GM19240 (cell line): ENCODE measurements at regions not wholly inside any gene's neighbourhood (a gene's known extent, or its start where the extent isn't known, plus 50 kb on each side); places are given as distances from the start of the nearest gene placed in this dataset.

Experiments
- DNase-seq: peaks from one replicate; pipeline ENCODE4 v3.0.0; 2011; ENCODE audit warnings: low spot score; ENCODE audit not compliant: insufficient read length

DNA sequence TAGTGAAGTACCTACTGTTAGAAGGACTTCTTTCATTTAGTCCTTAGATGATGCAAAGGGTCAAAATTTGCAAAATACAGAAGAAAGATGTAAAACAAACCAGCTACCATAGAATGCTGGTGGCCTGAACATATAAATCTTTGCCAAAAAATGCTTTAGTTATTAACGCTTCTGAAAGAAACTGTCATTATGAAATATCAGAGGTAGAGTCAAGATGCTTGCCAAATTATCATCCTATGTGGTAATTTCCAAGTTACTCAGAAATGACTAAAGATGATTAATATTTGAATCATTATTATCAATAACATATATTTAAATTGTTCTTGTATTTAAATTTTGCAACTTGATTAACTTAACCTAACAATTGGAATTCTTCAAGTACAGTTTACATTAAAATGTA, 588.4 kb upstream of the FAM241A start:
- no peak for DNase-seq

DNA sequence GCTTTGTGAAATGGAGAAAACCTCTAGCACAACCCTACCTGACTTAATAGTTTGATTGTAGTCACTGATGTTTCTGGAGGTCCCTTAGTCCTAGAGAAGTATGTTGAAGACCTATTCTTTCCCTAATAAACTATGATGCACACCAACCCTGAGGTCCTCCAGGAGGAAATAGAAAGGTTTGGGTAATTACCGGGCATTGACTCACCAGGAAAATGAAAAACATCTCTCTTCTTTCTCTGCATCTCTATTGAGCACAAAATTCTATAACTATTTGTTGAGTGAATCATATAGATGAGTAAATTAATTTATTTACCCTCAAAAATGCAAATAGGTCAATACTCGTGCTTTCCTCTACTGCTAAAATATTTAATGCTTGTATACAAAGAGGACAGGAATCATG, 582.4 kb upstream of the FAM241A start:
- no peak for DNase-seq

DNA sequence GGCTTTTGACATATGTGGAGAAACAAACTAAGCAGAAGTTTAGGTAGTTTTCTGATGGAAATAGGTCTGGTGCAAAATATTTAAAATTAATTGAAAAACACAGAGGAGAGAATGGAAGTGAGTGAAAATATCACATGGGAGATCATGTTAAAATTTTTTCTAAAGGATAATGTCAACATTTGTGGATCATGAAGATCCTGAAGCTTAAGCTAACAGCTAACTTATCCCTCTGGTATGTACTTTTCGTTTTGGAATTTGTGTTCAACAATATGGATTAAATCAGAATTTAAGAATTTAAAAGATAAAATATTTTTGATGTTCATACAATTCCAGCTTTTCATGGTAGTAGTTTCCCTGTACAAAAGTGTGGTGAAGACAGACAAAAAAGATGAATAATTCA, 572.8 kb upstream of the FAM241A start:
- DNase-seq, result no peak

DNA sequence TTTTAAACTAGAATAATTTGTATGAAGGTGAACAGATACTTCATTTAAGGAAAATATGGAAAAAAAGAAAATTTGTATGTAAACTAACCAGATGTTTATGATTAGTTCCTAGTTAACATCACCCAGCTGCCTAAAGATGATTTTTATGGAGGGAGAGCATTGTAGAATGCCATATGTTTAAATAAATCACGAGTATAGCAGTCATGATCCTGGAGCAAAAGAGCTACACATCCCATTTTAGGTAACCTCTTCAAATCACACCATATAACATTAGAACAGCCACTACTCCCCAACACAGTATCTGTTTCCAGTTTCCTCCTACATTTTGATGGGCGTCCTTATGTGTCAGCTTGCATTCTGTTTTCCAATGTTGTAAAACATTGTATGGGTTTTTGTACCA, 571.9 kb upstream of the FAM241A start:
- no peak for DNase-seq

DNA sequence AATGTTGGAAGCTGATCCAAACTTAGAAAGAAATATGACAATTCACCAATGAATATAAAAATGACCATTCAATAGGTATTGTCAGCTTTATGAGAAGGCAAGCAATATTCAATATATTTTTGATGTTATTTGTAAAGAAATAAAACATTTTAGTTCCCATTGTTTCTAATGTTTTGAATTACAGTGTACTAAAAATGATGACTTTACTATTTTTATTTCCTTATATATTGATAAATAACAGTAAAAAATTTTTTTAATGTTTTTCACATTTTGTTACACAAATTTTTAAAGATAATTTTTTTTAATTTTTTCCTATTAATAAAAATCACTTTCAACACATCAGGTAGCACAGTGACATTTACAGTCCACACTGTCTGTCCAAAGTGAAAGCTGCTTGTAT, 565.5 kb upstream of the FAM241A start:
- DNase-seq, result no peak

DNA sequence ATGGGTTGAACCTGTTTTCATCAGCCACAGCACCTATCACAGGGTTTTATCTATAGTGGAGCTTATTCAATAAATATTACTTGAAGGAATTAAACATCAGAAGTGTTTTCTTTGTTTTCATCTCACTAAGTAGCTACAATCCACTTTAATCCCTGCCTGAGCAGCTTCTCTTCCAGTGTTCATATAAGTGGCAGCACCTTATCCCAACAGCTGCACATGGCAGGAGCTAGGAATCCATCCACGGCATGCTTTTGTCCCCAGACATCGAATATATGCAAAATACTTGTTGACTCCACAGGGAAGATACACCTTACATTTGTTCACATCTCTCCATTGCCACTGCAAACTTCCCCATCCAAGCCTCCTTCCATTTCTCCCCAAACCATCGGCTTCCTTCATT, 549.8 kb upstream of the FAM241A start:
- no peak for DNase-seq

DNA sequence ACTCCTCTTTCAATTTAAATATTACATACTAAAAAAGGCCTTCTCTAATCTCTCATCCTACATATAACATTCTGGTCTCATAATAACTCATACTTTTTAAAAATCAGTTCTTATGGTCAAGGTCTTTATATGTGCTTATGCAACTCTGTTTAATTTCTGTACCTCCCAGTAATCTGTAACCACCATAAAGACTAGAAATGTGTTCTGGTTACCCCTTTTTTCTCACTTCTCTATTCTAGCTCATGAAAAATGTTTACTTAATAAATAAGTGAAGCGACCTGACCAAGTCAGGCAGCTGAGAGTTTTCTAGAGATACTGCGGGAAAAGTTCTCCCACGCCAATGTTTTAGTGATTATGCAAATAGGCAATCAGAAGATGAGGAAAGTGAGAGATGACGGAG, 548.8 kb upstream of the FAM241A start:
- DNase-seq, result no peak

DNA sequence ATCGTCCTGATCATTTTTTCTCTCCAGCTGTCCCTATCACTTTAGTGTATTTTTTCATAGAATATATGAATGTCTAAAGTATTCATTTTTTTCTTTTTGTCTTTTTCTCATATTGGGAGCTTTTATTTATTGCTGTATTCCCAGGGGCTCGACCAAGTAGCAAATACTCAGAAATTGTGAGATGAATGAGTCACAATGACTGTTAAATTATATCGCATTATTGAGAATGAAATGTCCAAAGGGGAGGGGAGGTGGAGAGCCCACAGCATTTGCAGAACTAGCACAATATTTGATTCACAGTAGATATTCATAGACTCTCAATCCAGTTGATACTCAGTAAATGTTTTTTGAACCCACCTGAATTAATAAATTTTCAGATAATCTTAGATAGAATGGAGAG, 543.6 kb upstream of the FAM241A start:
- no peak for DNase-seq

DNA sequence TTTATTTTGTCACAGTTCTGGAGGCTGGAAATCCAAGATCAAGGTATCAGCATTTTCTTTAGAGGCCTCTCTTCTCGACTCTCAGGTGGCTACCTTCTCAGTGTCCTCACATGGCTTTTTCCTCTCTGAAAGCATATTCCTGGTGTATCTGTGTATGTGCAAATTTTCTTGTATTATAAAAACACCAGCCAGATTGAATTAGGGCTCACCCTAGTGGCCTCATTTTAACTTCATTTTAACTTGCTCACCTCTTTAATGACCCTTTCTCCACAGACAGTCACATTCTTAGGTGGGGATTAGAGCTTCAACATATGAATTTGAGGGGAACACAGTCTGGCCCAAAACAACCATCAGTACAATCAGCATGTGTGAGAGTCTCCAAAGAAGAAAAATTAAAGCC, 542.4 kb upstream of the FAM241A start:
- no peak for DNase-seq

DNA sequence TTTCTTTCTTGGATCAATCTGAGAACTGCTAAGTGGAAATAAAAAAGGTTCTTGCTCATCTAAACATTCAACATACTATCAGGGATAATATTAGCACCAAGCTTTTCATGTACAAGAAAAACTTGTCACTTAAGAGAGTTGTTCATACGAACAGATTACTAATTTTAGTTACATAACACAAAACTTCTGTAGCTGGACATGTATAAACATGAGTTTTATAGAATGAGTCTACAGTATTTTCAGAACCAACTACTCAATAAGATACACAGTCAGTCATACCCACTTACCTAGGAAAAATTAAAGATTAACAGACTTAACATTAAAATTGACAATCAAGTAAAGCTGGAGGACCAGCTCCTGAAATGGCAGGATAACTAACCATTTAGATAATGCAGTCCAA, 540.1 kb upstream of the FAM241A start:
- no peak for DNase-seq

DNA sequence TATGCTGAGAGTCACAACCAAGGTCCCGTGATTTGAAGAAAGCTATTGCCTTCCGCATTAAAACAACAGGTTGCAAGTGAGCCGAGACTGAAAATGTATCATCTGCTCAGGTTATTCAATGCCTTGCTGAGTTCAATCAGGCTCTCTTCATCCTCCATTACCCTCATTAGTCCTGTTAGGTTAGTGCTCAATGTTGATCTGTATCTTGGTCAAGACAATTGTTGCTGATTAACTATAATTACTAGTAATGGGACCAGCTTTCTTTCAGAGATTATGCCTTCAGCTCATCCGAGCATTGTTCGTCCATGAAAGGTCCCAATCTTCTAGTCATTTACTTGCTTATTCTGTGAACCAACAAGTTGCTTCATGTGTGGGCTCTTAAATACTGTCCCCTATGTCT, 534.6 kb upstream of the FAM241A start:
- no peak for DNase-seq

DNA sequence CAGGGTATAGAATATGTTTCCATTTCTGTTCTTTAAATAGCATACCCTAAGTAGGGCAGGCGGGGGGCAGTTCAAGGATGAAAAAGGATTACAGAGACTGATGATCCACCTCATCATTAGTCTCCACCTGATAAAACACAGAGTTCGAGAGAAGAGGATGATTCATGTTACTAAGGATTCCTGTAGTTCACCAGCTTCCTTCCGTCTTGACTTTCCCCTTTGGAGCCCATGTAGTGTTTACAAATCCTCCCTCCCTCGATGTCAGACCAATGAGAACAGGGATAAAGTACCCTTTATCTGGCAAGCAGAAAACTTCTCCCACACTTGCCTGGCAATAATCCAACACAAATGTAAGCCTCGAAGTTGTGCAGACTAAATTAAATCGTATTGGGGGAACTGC, 526.3 kb upstream of the FAM241A start:
- DNase-seq, result no peak

DNA sequence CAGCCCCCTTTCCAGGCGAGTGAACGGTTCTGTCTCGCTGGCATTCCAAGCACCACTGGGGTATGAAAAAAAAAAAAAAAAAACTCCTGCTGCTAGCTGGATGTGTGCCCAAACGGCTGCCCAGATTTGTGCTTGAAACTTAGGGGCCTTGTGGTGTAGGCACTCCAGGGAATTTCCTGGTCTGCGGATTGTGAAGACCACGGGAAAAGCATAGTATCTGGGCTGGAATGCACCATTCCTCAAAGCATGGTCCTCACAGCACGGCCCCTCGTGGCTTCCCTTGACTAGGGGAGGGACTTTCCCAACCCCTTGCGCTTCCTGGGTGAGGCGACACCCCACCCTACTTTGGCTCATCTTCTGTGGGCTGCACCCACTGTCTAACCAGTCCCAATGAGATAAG, 516.8 kb upstream of the FAM241A start:
- no peak for DNase-seq

DNA sequence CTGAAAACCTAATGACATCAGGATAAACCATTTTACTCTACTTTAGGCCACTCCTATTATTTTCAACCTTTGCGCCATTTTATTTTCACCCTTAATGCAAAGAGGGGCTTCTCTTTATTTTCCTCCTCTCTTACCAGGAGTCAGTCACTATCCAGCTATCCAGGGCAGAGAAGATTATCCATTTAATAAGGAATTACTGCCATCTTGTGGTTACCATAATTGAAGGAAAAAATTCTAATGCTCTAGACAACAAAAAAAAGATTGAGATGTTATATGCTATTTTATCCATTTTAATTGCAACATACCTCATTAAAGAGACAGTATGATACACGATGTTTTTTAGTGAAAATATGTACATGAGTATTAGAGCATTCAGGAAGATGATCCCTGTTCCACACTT, 514.5 kb upstream of the FAM241A start:
- no peak for DNase-seq

DNA sequence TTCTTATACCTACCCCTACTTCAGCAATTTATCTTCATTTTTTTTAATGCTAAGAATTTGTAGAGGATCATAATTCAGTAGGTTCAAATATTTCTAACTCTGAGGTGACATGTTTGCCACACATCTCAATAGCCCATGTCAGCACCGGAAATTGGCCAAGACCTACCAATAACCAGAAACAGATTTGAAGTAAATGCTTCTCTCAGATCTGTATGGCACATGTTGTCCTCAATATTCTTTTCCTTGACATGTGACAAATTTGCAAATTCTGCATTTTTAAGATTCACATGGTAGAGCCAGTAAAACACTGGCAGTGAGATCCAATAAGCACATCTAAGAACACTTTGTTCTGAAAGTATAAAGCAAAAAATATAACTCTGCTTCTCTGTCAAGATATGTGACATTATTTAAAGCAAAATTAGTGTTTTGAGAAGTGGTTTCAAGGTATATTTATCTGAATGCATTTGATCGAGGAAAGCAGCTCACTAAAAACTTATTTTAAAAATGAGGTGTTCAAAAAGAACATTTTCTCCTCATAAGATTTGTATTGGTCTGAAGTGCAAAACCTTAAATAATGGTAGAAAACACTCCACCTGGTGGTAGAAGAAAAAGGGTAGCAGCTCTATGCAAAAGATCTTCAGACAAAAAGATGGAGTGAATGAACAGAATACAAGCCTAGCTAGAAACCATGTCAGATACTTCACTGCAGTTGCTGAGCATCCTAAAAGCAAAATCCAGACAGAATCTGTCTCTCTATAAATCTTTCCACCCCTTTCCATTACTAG, 513.8 kb upstream of the FAM241A start:
- DNase-seq, result no peak

DNA sequence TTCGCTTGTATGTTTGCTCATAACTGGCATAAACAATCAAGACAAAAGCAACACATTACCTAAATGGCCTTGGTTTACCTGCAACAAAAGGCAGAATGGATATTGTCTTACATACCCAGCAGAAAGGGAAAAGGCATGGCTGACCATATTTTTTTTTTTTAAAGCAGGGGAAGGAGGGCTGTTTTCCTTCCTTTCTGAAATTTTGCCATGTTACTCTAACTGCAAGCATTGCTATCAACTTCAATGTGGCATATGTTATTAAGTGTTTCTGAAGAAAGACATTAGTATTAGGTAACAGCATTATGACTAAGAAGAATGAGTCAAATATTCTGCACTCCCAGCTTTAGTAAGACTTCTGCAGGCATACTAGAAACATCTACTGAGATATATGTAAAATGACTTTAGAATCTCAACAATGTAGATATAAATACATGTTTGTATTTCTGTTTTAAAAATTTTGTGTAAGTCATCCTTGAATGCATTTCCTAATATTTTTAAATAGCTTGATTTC, 512.6 kb upstream of the FAM241A start:
- no peak for DNase-seq

DNA sequence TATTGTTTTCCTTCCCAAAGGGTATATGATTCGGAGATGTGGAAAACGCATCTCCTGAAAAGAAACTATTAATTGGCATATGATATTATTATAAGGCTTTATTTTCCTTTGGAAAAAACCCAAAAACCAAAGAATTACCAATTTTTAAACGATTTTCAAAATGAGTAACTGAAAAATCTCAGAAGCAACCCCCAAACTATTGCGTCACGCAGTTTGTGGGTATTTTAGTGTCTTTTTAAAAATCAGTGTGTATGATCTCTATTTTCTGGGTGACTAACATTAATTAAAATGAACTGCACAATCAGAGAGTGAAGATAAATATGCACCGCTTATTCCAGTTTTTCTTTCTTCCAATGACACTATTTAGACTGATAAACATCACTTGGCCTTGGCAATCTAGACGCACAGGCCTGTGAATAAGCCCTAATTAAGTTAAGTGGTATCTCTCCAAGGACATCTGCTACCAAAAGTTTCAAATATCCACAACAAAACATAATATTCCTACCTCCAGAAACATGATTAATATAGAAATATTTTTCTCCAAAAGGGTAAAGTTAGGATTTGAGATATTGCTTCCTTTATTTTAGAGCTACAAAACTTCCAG, 511.5 kb upstream of the FAM241A start:
- no peak for DNase-seq

DNA sequence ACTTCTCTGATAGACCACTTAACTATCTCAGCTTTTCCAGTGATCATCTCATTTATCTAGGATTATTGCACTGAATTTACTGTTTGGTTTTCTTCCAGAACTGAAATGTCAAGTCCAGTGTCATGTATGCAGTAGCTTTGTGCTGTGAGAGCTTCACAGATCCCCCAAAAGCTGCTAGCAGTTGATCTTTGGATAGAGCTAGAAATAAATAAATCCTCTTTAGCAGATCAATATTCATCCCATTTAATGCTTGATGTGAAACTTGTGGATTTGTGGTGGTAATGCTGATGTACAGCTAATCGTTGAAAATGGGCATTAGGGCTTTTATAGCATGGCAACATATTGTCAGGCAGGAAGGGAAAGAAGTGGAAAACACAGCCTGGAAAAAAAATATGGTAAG, 509.6 kb upstream of the FAM241A start:
- DNase-seq, result no peak

DNA sequence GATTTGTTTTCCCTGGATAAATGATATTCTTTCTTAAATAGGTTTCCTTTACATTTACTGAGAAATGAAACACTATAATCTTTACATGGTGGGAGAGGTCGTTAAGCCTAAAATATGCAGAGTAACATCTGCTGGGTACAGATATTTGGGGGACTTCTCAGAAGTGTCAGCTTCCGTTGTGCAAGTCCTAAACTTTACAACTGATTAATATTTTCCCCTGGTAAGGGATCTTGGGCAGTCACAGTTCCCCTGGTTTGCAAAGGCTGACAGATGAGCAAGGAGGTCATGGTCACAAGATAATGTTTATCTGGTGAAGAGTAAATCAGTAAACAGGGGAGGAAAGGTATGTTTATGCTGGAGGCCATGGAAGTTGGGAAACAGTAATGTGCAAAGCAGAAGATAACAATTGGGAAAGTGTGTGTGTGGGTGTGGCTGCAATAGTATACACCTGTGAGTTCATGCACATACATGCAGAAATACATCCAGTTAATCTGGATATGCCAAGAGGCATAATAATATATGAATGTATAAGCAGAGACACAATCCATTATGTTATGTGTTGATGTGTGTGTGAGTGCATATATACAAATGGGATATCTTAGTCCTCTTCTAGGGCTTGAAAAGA, 508.2 kb upstream of the FAM241A start:
- no peak for DNase-seq

DNA sequence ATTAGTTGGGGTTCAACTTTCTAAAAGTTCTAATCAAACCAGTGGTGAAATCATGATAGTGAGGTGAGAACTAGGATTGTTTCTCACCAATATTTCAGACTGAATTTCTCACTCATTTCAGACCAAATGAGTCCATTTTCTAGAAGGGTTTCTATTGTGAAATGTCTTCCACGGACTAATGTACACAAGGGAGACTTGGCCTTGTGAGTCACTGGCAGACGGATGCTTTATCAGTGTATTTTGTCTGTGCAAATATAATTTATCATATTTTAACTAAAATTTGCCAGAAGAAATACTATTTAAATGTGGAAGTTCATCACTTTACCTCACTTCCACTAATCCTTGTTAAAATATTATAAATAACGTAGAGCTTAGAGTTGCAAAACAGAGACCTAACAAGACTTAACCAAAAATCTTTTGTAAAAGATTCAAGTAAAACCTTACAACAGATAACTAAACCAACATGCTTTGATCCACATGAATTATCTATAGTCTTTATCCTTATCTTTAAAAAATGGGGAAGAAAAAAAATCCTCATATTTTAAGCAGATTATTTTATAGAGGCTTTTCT, 506.0 kb upstream of the FAM241A start:
- DNase-seq, result no peak

DNA sequence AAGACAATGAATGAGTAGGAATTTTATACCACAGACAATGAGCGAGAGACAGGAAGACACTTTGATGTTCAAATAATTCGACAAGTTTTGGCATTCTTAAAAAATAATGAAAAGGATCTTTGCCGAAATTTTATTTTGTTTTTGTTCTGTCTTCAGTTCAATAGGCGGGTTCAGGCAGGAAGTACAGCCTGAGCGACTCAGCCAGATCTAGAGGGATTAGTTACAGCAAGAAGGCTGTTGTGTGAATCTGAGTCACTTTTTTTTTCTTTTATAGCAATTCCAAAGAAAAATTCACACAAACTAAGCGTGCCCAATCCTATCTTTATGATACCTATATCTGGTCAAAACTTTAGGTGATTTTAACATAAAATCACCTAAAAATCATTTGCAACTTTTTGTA, 505.4 kb upstream of the FAM241A start:
- no peak for DNase-seq

DNA sequence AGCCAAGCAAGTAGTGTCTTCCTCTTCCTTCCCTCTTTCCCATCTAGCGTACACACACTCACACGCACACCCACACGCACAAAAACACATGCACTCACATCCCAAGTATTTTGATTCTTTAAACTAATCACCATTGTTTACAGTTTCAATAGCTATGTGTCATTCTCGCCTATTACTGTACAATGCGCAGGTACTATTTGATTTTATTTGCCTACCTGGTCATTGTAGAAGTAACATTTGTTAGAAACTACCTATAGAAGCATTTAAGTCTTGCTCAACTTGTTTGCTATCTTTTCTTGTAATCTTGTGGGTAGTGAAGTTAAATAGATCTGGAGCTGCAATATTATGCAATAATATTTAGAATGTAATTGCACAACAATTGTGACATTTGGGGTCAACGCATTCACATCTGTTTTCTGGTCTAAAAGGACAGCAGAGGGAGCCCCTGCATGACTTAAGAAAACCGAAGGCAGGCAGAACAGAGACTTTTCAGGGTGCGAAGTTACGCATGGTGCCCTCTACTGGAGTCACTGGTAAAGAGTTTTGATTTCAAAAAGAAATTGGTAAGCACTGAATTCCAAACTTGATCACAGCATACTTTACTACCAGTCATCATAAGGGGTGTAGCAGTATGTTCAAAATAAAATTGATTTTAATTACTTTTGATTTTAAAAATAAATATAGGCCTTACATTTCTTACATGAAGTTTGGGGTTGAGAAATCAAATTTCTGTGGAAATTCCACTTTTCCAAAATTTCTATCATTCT, 503.3 kb upstream of the FAM241A start:
- DNase-seq, result peak; percentile 9
